HT-29 (cell line): ENCODE measurements at regions not wholly inside any gene's neighbourhood (a gene's known extent, or its start where the extent isn't known, plus 50 kb on each side); places are given as distances from the start of the nearest gene placed in this dataset.
A peak's percentile ranks its signal among the peaks of the same experiment; 100 is the strongest.
"Not testable (repeated sequence)": the region's sequence is repeated elsewhere in the genome, so short reads cannot be mapped to it uniquely, and the experiment has no call there.

Experiments
- DNase-seq: peaks from one replicate; pipeline ENCODE4 v3.0.0-alpha.2; 2015; ENCODE audit warnings: low spot score

DNA sequence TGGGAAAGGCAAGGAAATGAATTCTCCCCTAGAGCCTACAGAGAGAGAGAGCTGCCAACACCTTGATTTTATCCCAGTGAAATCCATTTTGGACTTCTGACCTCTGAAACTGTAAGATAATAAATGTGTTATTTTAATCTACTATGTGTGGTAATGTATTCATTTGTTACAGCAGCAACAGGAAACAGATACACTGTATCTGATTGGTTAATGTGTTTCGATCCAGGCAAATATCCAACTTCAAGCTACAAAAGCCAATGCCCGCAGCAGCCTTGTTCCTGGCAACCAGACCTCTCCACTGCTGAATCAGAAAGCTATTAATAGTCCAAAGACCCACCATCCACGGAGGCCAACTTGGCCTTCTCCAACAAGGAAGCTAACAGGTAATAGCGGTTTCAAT lies 318.1 kb downstream of the PTTG2 start:
- no peak for DNase-seq

- DNase-seq: peak; percentile 57
Observed at GRCh38 chr4:38279077-38279476, 318.9 kb downstream of the PTTG2 start.

DNA sequence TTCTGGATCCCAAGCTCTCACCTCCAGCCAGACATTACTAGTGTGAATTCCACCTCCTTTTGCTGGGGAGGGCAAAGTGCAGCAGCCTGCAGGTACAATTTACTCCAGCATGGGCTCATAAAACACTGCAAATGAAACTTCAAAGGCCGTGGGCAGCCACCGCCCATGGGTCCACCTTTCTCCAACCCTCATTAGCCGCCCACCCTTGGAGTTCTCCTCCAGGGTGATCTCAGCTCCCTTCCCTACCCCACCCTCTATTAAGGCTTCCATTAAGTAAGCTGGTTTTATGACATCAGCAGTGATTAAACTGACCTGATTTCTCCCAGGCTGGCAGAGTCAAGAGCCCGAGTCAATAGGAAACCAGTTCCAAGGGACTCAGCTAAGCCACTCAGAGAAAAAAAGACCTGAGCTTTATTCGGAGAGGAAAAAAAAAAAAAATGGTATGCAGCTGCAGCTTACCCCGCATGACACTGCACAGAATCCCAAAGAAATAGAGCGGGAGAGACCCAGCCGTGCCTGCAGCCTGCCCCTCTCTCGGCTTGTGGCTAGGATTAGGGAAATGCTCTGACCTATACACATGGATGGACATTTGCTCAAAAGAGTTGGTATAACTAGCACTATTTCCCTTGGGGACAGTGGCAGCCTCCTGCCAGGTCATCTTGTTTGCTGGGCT lies 319.6 kb downstream of the PTTG2 start:
- DNase-seq: peak; percentile 91

DNA sequence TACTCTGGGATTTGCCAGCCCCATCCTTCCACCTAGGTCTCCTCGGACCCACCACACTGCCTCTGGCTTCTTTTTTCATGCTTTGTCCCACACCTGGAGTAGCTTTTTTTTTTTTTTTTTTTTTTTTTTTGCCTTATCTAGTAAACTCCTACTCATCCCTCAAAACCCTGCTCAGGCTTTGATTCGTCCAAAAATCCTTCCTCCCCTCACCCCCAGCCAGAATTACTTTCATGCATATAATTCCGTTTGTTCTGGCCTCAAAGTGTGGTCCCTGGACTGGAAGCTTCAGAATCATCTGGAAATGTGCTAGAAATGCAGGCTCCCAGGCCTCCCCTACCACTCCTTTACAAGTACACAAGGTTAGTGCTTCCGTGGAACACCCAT lies 320.1 kb downstream of the PTTG2 start:
- no peak for DNase-seq

GRCh38 chr4:38281371-38282071 lies 321.3 kb downstream of the PTTG2 start:
- no peak for DNase-seq

- DNase-seq: no peak
Observed at GRCh38 chr4:38283724-38284123, 323.5 kb downstream of the PTTG2 start.

DNA sequence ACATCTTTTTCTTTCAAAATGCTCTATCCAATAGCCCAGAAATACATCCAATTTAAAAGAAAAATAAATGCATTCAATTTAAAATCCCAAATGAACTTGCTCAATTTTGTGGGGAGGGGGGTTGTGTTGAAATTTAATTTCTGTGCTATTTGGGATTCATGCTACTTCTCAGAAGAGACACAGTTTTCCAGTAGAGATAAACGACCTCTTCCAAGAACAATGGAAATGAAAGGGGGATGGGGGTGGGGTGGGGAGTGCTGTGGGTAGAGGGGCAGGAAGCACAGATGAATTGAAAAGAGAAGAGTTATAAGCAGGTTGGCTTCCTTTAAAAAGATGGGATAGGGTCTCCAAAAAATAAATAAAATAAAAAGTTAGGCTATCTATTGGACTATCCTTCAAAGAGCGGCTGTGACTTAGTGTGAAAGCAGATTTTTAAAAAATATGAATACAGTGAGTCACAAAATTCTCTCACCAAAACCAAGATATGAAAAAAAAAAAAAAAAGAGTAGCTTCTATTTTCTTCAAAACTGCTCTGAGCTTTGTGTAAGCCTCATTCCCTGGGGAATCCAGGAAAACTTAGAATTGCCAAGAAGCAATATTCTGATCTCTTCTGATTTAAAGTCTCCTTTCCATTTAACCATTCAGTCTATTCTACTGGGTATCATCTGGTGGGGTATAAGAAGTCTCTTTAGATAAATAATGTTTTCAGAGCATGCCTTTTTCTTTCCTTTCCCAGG lies 324.3 kb downstream of the PTTG2 start:
- no peak for DNase-seq

DNA sequence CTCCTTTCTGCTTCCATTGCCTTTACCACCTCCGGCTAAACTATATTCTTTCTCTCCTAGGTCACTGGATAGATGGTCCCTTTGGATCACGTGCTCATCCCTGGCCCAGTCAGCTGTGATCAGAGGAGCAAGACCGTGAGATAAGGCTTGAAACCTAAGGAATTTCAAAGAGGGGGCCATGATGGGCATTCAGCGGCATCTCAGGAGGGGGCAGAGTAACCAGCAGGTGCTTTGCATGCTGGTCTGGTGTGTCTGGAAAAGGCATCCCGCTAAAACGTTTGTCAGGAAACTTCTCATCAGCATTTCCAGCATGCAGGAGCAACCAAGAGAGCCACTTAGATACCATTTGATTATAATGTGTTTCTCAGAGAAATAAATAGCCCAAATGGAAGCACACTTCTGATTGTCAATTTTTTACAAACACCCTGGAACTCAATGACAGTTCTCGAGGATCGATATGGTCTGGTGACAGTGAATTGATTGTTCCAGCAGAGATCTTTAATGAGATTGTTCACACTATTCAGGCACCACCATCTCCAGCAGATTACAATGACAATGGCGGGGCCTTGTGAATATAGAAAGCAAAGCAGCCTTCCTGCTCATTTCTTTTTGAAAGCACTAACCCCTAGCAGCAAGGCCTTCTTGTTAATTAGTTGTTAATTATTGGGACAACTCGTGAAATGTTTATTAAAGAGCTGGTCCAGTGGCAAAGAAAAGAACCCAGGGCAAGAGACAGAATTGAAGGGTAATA lies 327.1 kb downstream of the PTTG2 start:
- no peak for DNase-seq

DNA sequence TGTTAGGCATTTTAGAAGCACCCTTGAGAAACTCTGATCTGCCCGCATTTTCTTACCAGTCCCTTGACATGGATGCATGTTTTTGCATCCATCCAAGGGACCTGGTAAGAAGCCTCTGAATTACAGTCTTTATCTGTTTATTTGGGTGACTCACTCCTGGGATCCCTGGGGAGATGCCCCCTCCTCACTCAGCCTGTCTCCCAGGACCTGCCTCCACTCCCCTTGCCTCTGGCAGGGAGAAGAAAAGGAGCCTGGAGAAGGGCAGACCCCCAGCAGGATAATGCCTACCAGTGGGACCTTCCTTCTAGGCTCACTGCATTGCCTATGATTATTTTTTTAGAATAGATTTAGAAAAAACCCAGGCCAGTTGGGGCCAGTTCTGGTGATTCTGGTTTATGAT lies 329.4 kb downstream of the PTTG2 start:
- no peak for DNase-seq

GRCh38 chr4:38290366-38290765 lies 330.2 kb downstream of the PTTG2 start:
- no peak for DNase-seq

DNA sequence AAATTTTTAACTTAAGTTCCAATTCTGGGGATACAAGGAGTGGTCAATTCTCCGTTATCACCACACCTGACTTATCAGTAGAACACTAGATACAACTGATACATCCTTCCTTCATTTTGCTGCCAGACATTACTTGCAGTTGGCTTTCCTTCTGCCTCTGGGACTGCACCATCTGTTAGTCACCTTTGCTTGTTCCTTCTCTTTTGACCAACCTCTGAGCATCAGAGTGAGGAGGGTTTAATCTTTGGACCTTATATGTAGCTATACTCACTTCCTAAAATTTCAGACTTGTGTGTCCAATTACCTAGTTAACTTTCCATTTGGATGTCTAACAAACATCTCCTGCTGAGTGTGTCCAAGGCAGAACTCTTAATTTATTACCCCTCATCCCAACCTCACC lies 330.7 kb downstream of the PTTG2 start:
- DNase-seq: no peak

- no peak for DNase-seq
Observed at GRCh38 chr4:38292529-38292928, 332.3 kb downstream of the PTTG2 start.

- no peak for DNase-seq
Observed at GRCh38 chr4:38294238-38294637, 334.0 kb downstream of the PTTG2 start.

GRCh38 chr4:38297061-38297460 lies 336.9 kb downstream of the PTTG2 start:
- no peak for DNase-seq

- no peak for DNase-seq
Observed at GRCh38 chr4:38298868-38299713, 338.9 kb downstream of the PTTG2 start.

DNA sequence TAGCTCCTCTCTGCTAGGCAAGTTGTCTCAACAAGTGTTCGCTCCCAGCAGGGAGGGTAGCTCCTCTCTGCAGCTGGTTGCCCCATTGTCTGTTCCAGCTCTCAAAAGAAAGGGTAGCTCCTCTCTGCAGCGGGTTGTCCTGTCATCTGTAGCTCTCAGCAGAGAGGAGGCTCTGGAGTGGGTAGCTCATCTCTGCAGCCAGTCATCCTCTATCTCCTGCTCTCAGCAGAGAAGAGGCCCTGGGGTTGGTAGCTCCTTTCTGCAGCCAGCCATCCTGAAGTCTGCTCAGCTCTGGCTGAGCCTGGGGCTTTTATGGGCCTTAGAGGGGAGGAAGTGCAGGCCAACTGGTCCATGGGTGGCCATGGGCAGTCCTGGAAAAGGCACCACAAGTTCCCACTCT lies 342.7 kb downstream of the PTTG2 start:
- no peak for DNase-seq

- DNase-seq: not testable (repeated sequence)
Observed at GRCh38 chr4:38304460-38304859, 344.3 kb downstream of the PTTG2 start.

DNA sequence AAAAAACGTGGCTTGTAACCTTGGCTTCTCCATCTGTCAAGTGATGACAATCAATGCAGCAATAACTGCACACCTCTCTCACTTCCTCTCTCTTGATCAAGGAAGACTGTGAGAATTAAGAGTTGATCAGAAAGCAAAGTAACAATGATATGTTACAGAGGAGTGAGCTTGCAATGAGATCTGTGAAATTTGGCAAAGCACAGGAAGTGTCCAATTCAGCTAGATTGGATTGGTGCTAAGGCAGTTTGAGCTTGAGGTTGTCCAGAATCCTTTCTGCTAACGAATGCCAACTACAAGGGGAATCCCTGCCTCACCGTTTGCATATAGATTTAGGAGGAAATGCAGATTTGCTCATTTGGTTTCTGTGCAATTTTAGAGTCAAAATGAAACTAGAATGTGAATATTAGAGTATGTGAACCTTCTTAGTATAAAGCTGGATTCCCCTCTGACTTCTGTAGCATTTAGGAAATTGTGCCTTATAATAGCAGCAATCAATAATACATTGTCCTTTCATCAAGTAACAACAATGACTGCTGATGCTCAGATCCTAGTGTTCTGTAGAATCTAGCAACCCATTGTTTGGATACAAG lies 346.4 kb downstream of the PTTG2 start:
- DNase-seq: no peak

GRCh38 chr4:38308728-38309311 lies 348.6 kb downstream of the PTTG2 start:
- DNase-seq: no peak

DNA sequence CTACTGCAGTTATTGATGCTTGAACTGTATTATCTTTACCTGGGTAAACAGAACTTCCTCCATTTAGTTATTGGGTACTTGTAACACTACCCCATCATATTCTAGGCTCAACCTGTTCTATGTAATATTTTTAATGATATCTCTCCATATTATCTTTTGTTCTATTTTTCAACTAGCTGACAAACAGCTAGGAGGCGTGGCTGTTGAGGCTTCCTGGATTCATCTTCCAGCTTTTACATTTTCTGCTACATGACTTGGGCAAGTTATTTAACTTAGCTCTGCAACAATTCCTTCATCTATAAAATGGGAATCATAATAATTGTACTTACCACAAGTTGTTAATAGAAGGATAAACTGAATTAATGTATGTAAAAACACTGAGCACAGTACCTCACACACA lies 349.3 kb downstream of the PTTG2 start:
- DNase-seq: no peak
